ENCODE measurements at regions not wholly inside any gene's neighbourhood (a gene's known extent, or its start where the extent isn't known, plus 50 kb on each side); places are given as distances from the start of the nearest gene placed in this dataset.

GRCh38 chr12:107845226-107845979 lies 70.9 kb downstream of the ASCL4 start:
- H3K4me2 ChIP-seq: no peak overlapping the region

GRCh38 chr12:107845980-107846659 lies 71.6 kb downstream of the ASCL4 start:
- POLR2A ChIA-PET: no interaction called here
- CTCF ChIA-PET: no interaction called here
- Histone ChIP-seq H3K9me3 (no peaks in the 10 kb centered on the region), H3K4me1 (no peaks in the 10 kb centered on the region), H3K27ac (no peak overlapping the region), H3K4me3 (no peak overlapping the region), H3K4me2 (no peak overlapping the region)
- ATAC-seq (peak in 1 of 2 experiments; percentile 25; a peak in 3 of 6 replicates), DNase-seq (ENCODE audit: low read depth in 1 of 2, low spot score in 1 of 2) (no peak), FAIRE-seq (no peak)
- 46% methylated on average over 15 of the region's 17 CpGs for WGBS (ENCODE audit: missing lambda C conversion rate)
- TF ChIP-seq FOXS1 (CRISPR knock-in tag; IDR thresholded peaks at IDR 0.05) (no peak), BHLHE40 (IDR thresholded peaks at IDR 0.05; ENCODE audit: low read depth, low read length) (no peak), HOXB13 (CRISPR knock-in tag; IDR thresholded peaks at IDR 0.05; ENCODE audit: low read depth) (no peak), MYC (IDR thresholded peaks at IDR 0.05; ENCODE audit: borderline replicate concordance, low read length) (no peak), RAD21 (conservative IDR thresholded peaks at IDR 0.05 in 1 of 2, IDR thresholded peaks at IDR 0.05 in 1 of 2) (no peak), ZFP36 (IDR thresholded peaks at IDR 0.05; ENCODE audit: borderline replicate concordance, partially characterized antibody) (no peak), CTCF (IDR thresholded peaks at IDR 0.05) (no peak), NFE2L2 (conservative IDR thresholded peaks at IDR 0.05; ENCODE audit: low read length) (no peak), RCOR1 (IDR thresholded peaks at IDR 0.05; ENCODE audit: low read depth, low read length) (no peak), HOXB5 (CRISPR knock-in tag; IDR thresholded peaks at IDR 0.05) (no peak), FOSB (CRISPR knock-in tag; IDR thresholded peaks at IDR 0.05) (no peak), RARB (CRISPR knock-in tag; IDR thresholded peaks at IDR 0.05) (no peak), ZNF302 (CRISPR knock-in tag; IDR thresholded peaks at IDR 0.05) (no peak), CEBPB (IDR thresholded peaks at IDR 0.05) (no peak), TP53 (CRISPR knock-in tag; IDR thresholded peaks at IDR 0.05) (no peak), HOXA7 (CRISPR knock-in tag; IDR thresholded peaks at IDR 0.05) (no peak), PHF8 (IDR thresholded peaks at IDR 0.05; ENCODE audit: borderline replicate concordance, low read depth) (no peak), MAFK (IDR thresholded peaks at IDR 0.05; ENCODE audit: partially characterized antibody) (no peak)

More at GRCh38 chr12:107845226-107845979, 70.9 kb downstream of the ASCL4 start:
- no peaks in the 10 kb centered on the region for H3K4me1 ChIP-seq
- no peaks in the 10 kb centered on the region for H3K9me3 ChIP-seq
- ChIA-PET CTCF (interaction anchor here (1.0 kb wide), 2 partner anchors 19 to 67 kb away, joined by 3 read pairs; no protein-coding TSS in a partner anchor), POLR2A (no interaction called here)
- ATAC-seq (no peak), FAIRE-seq (no peak), DNase-seq (ENCODE audit: low read depth in 1 of 2, low spot score in 1 of 2) (no peak)
- H3K4me3 ChIP-seq: no peak overlapping the region
- WGBS (ENCODE audit: missing lambda C conversion rate): 44% methylated on average over 45 of the region's 51 CpGs
- no peak for TF ChIP-seq ZFP36 (IDR thresholded peaks at IDR 0.05; ENCODE audit: borderline replicate concordance, partially characterized antibody)
- TF ChIP-seq NFE2L2 (conservative IDR thresholded peaks at IDR 0.05; ENCODE audit: low read length): no peak
- no peak for TF ChIP-seq HOXA7 (CRISPR knock-in tag; IDR thresholded peaks at IDR 0.05)
- no peak for TF ChIP-seq MAX (IDR thresholded peaks at IDR 0.05)
- no peak overlapping the region for H3K27ac ChIP-seq

- 6% methylated on average over 1 of the region's 1 CpG for WGBS (ENCODE audit: missing lambda C conversion rate)
Measured at GRCh38 chr12:107847430-107847829, 72.9 kb downstream of the ASCL4 start.

More at GRCh38 chr12:107847430-107847829, 72.9 kb downstream of the ASCL4 start:
- Histone ChIP-seq H3K27ac (no peak overlapping the region), H3K4me2 (no peak overlapping the region), H3K9me3 (no peaks in the 10 kb centered on the region), H3K4me3 (no peak overlapping the region), H3K4me1 (no peaks in the 10 kb centered on the region)
- ATAC-seq: no peak
- FAIRE-seq: no peak
- ChIA-PET POLR2A (no interaction called here), CTCF (interaction anchor here (1.2 kb wide), 1 partner anchor 715 kb away, joined by 3 read pairs; no protein-coding TSS in a partner anchor)
- TF ChIP-seq CTCF (IDR thresholded peaks at IDR 0.05): no peak
- TF ChIP-seq JUN (IDR thresholded peaks at IDR 0.05): no peak
- no peak for TF ChIP-seq RNF2 (IDR thresholded peaks at IDR 0.05; ENCODE audit: borderline replicate concordance, low read depth)
- no peak for TF ChIP-seq ZSCAN20 (CRISPR knock-in tag; IDR thresholded peaks at IDR 0.05)
- TF ChIP-seq CHD4 (IDR thresholded peaks at IDR 0.05; ENCODE audit: borderline replicate concordance): no peak
- TF ChIP-seq ZFP36 (IDR thresholded peaks at IDR 0.05; ENCODE audit: borderline replicate concordance, partially characterized antibody): no peak
- TF ChIP-seq PHF8 (IDR thresholded peaks at IDR 0.05; ENCODE audit: borderline replicate concordance, low read depth): no peak
- no peak for TF ChIP-seq TP53 (CRISPR knock-in tag; IDR thresholded peaks at IDR 0.05)
- no peak for DNase-seq (ENCODE audit: low read depth in 1 of 2, low spot score in 1 of 2)

Measured in A549 (cell line).